VCaP (cell line): ENCODE measurements at regions not wholly inside any gene's neighbourhood (a gene's known extent, or its start where the extent isn't known, plus 50 kb on each side); places are given as distances from the start of the nearest gene placed in this dataset.
A peak's percentile ranks its signal among the peaks of the same experiment; 100 is the strongest.

ENCODE experiments used
- H3K27ac ChIP-seq: fragments of 450-650 bp; 2 replicates; pipeline ENCODE4 v1.5.1; 2017
- TF ChIP-seq, protein P1 (sequence below): fragments of 450-650 bp; conservative IDR thresholded peaks from 2 replicates; pipeline ENCODE4 v1.5.1; 2017; ENCODE audit warnings: mild to moderate bottlenecking, moderate library complexity

DNA sequence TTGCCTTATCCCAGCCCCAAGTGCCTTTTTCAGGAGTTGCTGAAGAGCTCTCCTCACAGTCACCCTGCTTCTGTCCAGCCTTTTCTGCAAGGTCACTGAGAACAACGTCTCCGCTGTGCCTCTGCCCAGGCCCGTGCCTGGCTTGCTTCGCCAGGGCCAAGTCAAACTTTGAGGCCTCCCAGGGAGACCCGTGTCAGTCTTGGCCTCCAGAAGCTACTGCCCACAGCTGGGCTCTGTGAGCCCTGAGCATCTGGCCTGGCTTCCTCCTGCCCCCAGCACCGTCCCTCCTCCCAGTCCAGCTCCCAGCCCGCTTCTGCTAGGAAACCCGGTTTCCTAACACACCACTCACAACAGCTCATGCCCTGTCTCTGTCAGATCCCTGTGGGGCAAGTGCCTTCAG, 165.9 kb downstream of the TEX29 start:
- TF ChIP-seq, protein P1, sequence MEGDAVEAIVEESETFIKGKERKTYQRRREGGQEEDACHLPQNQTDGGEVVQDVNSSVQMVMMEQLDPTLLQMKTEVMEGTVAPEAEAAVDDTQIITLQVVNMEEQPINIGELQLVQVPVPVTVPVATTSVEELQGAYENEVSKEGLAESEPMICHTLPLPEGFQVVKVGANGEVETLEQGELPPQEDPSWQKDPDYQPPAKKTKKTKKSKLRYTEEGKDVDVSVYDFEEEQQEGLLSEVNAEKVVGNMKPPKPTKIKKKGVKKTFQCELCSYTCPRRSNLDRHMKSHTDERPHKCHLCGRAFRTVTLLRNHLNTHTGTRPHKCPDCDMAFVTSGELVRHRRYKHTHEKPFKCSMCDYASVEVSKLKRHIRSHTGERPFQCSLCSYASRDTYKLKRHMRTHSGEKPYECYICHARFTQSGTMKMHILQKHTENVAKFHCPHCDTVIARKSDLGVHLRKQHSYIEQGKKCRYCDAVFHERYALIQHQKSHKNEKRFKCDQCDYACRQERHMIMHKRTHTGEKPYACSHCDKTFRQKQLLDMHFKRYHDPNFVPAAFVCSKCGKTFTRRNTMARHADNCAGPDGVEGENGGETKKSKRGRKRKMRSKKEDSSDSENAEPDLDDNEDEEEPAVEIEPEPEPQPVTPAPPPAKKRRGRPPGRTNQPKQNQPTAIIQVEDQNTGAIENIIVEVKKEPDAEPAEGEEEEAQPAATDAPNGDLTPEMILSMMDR = no peak
- H3K27ac ChIP-seq = no peak overlapping the region

DNA sequence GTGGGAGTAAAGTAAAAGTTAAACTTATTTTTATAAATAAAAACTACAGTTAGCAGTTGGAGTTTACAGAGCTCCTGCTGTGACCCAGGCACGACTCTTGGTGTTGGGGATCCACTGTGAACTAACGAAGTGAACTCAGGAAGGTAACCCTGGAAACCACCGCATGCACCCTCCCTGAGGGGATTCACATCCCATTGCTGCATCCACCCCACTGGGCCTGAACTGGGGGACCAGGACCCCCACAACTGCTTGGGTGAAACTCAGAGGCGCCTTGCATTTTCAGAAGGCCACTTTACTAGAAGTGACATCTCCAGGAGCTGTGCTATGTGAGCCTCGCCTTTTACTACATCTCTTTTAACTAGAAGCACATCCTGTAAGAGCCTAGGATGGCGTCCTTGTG, 166.4 kb downstream of the TEX29 start:
- TF ChIP-seq, protein P1 = no peak

DNA sequence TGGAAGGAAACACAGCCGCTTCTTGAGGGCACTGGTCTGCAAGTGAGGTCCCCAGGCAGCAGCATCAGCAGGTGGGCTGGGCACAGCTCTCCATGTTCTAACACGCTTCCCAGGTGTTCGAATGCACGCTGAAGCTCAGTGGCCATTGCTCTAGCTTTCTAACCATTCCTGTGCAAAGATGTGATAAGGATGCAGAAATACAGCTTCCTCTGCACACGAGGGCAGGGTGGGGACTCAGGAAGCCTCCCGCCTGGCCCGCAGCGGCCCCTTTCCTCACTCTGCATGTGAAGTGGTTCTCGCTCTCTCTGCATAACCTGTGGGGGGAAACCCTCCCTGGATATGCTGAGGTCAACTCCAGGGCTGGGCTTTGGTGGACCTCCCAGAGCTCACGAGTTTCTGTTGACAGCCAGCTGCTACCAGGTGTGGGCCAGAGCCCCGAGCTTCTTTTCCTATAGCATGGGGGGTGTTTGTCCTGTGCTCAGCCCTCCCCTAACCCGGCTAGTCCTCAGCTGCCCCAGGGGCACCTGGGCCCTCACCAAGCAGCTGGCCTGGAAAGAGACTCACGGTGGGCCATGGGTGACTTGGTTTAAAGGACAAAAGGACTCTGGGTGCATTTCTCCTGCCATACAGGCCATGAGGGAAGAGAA, 168.2 kb downstream of the TEX29 start:
- TF ChIP-seq, protein P1 = no peak
- no peak overlapping the region for H3K27ac ChIP-seq

More for the DNA sequence above, 166.4 kb downstream of the TEX29 start:
- no peak overlapping the region for H3K27ac ChIP-seq

DNA sequence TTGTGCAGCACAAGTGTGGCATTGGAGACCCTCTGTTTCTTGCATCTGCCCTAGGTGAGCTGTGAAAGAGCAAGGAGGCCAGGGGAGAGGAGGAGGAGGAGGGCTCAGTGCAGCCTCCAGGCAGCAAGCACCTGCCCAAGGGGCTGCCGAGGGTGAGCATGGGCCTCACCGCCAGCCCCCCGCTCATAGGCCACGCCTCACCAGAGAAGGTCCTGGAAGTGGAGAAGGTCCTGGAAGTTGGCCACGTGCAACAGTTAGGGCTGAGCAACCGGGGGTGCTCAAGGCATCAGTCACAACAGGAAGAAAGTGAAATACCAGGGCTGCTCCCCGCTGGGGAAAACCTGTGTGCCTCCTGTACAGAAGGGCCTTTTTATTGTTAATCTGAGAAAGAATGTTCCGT, 168.9 kb downstream of the TEX29 start:
- no peak overlapping the region for H3K27ac ChIP-seq
- TF ChIP-seq, protein P1 = peak; percentile 16; the same call in 1 of the 2 replicates

DNA sequence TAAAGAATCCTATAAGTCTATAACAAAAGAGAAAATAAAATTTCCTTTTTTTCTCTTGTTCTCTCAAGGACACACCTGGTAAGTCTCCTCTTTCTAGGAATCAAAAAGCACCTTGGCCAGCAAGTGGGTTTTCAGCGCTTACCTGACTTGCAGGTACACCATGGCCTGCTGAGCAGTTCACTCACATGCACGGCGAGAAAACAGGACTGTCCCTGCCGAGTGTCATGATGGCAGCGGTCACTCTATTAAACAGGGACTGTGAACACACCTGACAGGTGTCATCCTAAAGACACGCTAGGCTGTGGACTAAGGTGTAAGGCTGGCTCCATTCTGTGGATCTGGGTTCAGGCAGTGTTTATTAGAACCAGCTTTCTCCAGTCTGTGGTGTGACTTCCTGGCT, 170.2 kb downstream of the TEX29 start:
- TF ChIP-seq, protein P1 = no peak
- H3K27ac ChIP-seq = no peak overlapping the region

DNA sequence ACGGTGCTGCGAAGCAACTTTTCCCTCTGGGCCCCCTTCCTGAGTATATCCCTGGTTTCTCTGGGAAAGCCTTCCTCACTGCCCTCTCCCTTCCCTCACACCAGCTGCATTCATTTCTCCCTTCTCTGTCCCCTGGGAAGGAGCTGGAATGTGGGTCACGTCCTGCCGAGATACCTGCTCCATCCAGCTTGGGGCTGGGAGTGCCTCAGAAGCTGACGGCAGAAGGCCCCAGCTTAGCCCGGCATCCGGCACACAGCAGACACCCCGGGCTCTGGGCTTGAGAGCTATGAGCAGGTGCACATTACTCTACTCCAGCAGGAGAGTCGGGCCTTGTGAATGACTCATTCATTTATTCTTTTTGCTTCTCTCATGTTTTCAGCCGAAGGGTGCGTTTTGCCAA, 170.6 kb downstream of the TEX29 start:
- TF ChIP-seq, protein P1 = no peak
- no peak overlapping the region for H3K27ac ChIP-seq

DNA sequence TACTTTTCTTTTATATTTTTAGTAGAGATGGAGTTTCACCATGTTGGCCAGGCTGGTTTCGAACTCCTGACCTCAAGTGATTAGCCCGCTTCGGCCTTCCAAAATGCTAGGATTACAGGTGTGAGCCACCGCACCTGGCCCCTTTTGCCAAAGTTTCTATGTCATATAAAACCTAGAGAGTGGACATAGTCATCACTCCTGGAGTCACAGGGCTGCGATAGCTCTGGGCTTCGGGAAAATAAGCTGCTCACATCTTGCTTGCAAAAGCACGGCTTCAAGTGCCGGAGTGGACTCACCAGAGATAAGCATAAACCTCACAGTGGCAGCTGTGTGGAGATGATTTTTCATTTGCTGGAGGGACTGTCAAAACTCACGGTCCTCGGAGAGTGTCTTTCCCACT, 171.2 kb downstream of the TEX29 start:
- TF ChIP-seq, protein P1 = no peak
- H3K27ac ChIP-seq = no peak overlapping the region
